Naive thymus-derived CD8-positive, alpha-beta T cell (primary cell): ENCODE measurements at regions not wholly inside any gene's neighbourhood (a gene's known extent, or its start where the extent isn't known, plus 50 kb on each side); places are given as distances from the start of the nearest gene placed in this dataset.
"Not testable (repeated sequence)": the region's sequence is repeated elsewhere in the genome, so short reads cannot be mapped to it uniquely, and the experiment has no call there.

Experiments used
- ATAC-seq, 2 donors: fragments of 150-1000 bp; cut with Tn5 transposase in 1 of 2; sonication (Bioruptor Pico), chemical (Tn5 transposase) in 1 of 2; 1 replicate in 1 of 2; 2 replicates in 1 of 2; pipeline ENCODE4 v1.10.0; 2021; ENCODE audit warnings: mild to moderate bottlenecking in 2 of 2, moderate library complexity in 2 of 2
- POLR2A ChIA-PET: fragments of 350-600 bp; sonication (Branson Sonifier 250); formaldehyde crosslinking; loops from one replicate; lab custom pipeline; 2021; ENCODE audit warnings: antibody characterized with exemption; lab: Charles Lee
- DNase-seq, 10 donors: peaks; one replicate each; pipeline versions ENCODE4 v3.0.0 to v3.0.0-alpha.2; 2020 to 2022
- H3K27ac Mint-ChIP-seq, 10 donors: one replicate each; pipeline ENCODE4 v1.8.0; 2020 to 2022; ENCODE audit warnings: mild to moderate bottlenecking in 10 of 10, mixed read lengths in 10 of 10, moderate library complexity in 4 of 10, inconsistent platforms in 1 of 10
- H3K27me3 Mint-ChIP-seq, 5 donors: one replicate each; pipeline ENCODE4 v1.8.0; 2021 to 2022; ENCODE audit warnings: mixed read lengths in 5 of 5
- H3K36me3 Mint-ChIP-seq, 3 donors: one replicate each; pipeline ENCODE4 v1.8.0; 2020 to 2022; ENCODE audit warnings: mixed read lengths in 3 of 3, mild to moderate bottlenecking in 2 of 3, inconsistent platforms in 1 of 3
- H3K4me1 Mint-ChIP-seq, 4 donors: one replicate each; pipeline ENCODE4 v1.8.0; 2021 to 2022; ENCODE audit warnings: mixed read lengths in 4 of 4
- H3K4me3 Mint-ChIP-seq, 10 donors: one replicate each; pipeline ENCODE4 v1.8.0; 2020 to 2022; ENCODE audit warnings: mild to moderate bottlenecking in 10 of 10, mixed read lengths in 10 of 10, moderate library complexity in 6 of 10, inconsistent platforms in 1 of 10
- H3K9me3 Mint-ChIP-seq, 9 donors: one replicate each; pipeline ENCODE4 v1.8.0; 2020 to 2022; ENCODE audit warnings: mixed read lengths in 9 of 9, mild to moderate bottlenecking in 3 of 9, inconsistent platforms in 1 of 9, moderate library complexity in 1 of 9

- DNase-seq (no peak), ATAC-seq (no peak)
- Mint-ChIP-seq H3K27ac (no peak overlapping the region), H3K36me3 (no peaks in the 10 kb centered on the region), H3K27me3 (no peaks in the 10 kb centered on the region), H3K4me1 (no peaks in the 10 kb centered on the region), H3K9me3 (peaks cover 0 to 20% (median 0%) of the 10 kb centered on the region in 9 donors), H3K4me3 (no peak overlapping the region)
- POLR2A ChIA-PET: no interaction called here
Measured at GRCh38 chr2:76188334-76189008, 477.8 kb upstream of the GCFC2 start.

GRCh38 chr2:76187415-76187814, 476.7 kb upstream of the GCFC2 start:
- no peak for ATAC-seq
- no peak for DNase-seq
- Mint-ChIP-seq H3K36me3 (no peaks in the 10 kb centered on the region), H3K9me3 (peaks cover 0 to 20% (median 0%) of the 10 kb centered on the region in 9 donors), H3K4me1 (no peaks in the 10 kb centered on the region), H3K4me3 (no peak overlapping the region), H3K27me3 (no peaks in the 10 kb centered on the region), H3K27ac (no peak overlapping the region)
- POLR2A ChIA-PET: no interaction called here

GRCh38 chr2:76180676-76181075, 470.0 kb upstream of the GCFC2 start:
- H3K36me3 Mint-ChIP-seq: peaks cover 0 to 19% (median 0%) of the 10 kb centered on the region in 3 donors
- peaks cover 8 to 55% (median 34%) of the 10 kb centered on the region in 9 donors for H3K9me3 Mint-ChIP-seq
- POLR2A ChIA-PET: no interaction called here
- H3K4me3 Mint-ChIP-seq: no peak overlapping the region
- H3K27me3 Mint-ChIP-seq: no peaks in the 10 kb centered on the region
- no peak for DNase-seq
- no peak for ATAC-seq
- no peaks in the 10 kb centered on the region for H3K4me1 Mint-ChIP-seq
- H3K27ac Mint-ChIP-seq: no peak overlapping the region

- Mint-ChIP-seq H3K27ac (no peak overlapping the region), H3K9me3 (peaks cover 12 to 66% (median 35%) of the 10 kb centered on the region in 9 donors), H3K4me1 (no peaks in the 10 kb centered on the region), H3K27me3 (peaks cover 0 to 3% (median 0%) of the 10 kb centered on the region in 5 donors), H3K4me3 (no peak overlapping the region), H3K36me3 (peaks cover 0 to 31% (median 2%) of the 10 kb centered on the region in 3 donors)
- no peak for DNase-seq
- no peak for ATAC-seq
- POLR2A ChIA-PET: no interaction called here
Measured at GRCh38 chr2:76178610-76179009, 467.9 kb upstream of the GCFC2 start.

GRCh38 chr2:76175295-76175694, 464.6 kb upstream of the GCFC2 start:
- peaks cover 0 to 31% (median 2%) of the 10 kb centered on the region in 3 donors for H3K36me3 Mint-ChIP-seq
- peaks cover 0 to 3% (median 0%) of the 10 kb centered on the region in 5 donors for H3K27me3 Mint-ChIP-seq
- H3K4me1 Mint-ChIP-seq: no peaks in the 10 kb centered on the region
- no peak overlapping the region for H3K4me3 Mint-ChIP-seq
- DNase-seq: no peak
- H3K27ac Mint-ChIP-seq: no peak overlapping the region
- peaks cover 16 to 70% (median 37%) of the 10 kb centered on the region in 9 donors for H3K9me3 Mint-ChIP-seq
- no peak for ATAC-seq
- POLR2A ChIA-PET: no interaction called here

- peaks cover 16 to 62% (median 37%) of the 10 kb centered on the region in 9 donors for H3K9me3 Mint-ChIP-seq
- no peaks in the 10 kb centered on the region for H3K4me1 Mint-ChIP-seq
- no peak overlapping the region for H3K4me3 Mint-ChIP-seq
- no peak overlapping the region for H3K27ac Mint-ChIP-seq
- H3K27me3 Mint-ChIP-seq: peaks cover 0 to 3% (median 0%) of the 10 kb centered on the region in 5 donors
- peaks cover 0 to 31% (median 2%) of the 10 kb centered on the region in 3 donors for H3K36me3 Mint-ChIP-seq
- ATAC-seq (no peak), DNase-seq (no peak)
- POLR2A ChIA-PET: no interaction called here
Measured at GRCh38 chr2:76174505-76174904, 463.8 kb upstream of the GCFC2 start.

- H3K27me3 Mint-ChIP-seq, H3K4me3 Mint-ChIP-seq, ATAC-seq, POLR2A ChIA-PET, DNase-seq, H3K4me1 Mint-ChIP-seq, H3K27ac Mint-ChIP-seq: not testable (repeated sequence)
- Mint-ChIP-seq H3K36me3 (peaks cover 0 to 23% (median 2%) of the 10 kb centered on the region in 3 donors), H3K9me3 (peaks cover 9 to 49% (median 27%) of the 10 kb centered on the region in 9 donors)
Measured at GRCh38 chr2:76173206-76173605, 462.5 kb upstream of the GCFC2 start.

- Mint-ChIP-seq H3K9me3 (peaks cover 9 to 39% (median 23%) of the 10 kb centered on the region in 9 donors), H3K36me3 (peaks cover 0 to 18% (median 2%) of the 10 kb centered on the region in 3 donors)
- DNase-seq, H3K4me3 Mint-ChIP-seq, POLR2A ChIA-PET, ATAC-seq, H3K4me1 Mint-ChIP-seq, H3K27me3 Mint-ChIP-seq, H3K27ac Mint-ChIP-seq: not testable (repeated sequence)
Measured at GRCh38 chr2:76172154-76172595, 461.5 kb upstream of the GCFC2 start.

GRCh38 chr2:76170856-76171255, 460.1 kb upstream of the GCFC2 start:
- DNase-seq: no peak
- Mint-ChIP-seq H3K36me3 (peaks cover 0 to 12% (median 2%) of the 10 kb centered on the region in 3 donors), H3K9me3 (peaks cover 7 to 32% (median 17%) of the 10 kb centered on the region in 9 donors), H3K27me3 (peaks cover 0 to 3% (median 0%) of the 10 kb centered on the region in 5 donors), H3K4me1 (no peaks in the 10 kb centered on the region), H3K4me3 (no peak overlapping the region), H3K27ac (no peak overlapping the region)
- POLR2A ChIA-PET: no interaction called here
- no peak for ATAC-seq

- DNase-seq (no peak), ATAC-seq (no peak)
- H3K9me3 Mint-ChIP-seq: peaks cover 7 to 24% (median 14%) of the 10 kb centered on the region in 9 donors
- no peak overlapping the region for H3K4me3 Mint-ChIP-seq
- no peak overlapping the region for H3K27ac Mint-ChIP-seq
- H3K36me3 Mint-ChIP-seq: peaks cover 0 to 7% (median 2%) of the 10 kb centered on the region in 3 donors
- H3K4me1 Mint-ChIP-seq: no peaks in the 10 kb centered on the region
- POLR2A ChIA-PET: no interaction called here
- peaks cover 0 to 3% (median 0%) of the 10 kb centered on the region in 5 donors for H3K27me3 Mint-ChIP-seq
Measured at GRCh38 chr2:76170009-76170384, 459.3 kb upstream of the GCFC2 start.

- H3K27me3 Mint-ChIP-seq: peaks cover 0 to 2% (median 0%) of the 10 kb centered on the region in 5 donors
- no peaks in the 10 kb centered on the region for H3K4me1 Mint-ChIP-seq
- POLR2A ChIA-PET: no interaction called here
- no peak overlapping the region for H3K27ac Mint-ChIP-seq
- peaks cover 3 to 18% (median 13%) of the 10 kb centered on the region in 9 donors for H3K9me3 Mint-ChIP-seq
- peaks cover 0 to 2% (median 2%) of the 10 kb centered on the region in 3 donors for H3K36me3 Mint-ChIP-seq
- DNase-seq (no peak), ATAC-seq (no peak)
- H3K4me3 Mint-ChIP-seq: no peak overlapping the region
Measured at GRCh38 chr2:76169276-76170008, 458.7 kb upstream of the GCFC2 start.

- no peaks in the 10 kb centered on the region for H3K36me3 Mint-ChIP-seq
- DNase-seq (no peak), ATAC-seq (no peak)
- no peaks in the 10 kb centered on the region for H3K27me3 Mint-ChIP-seq
- H3K4me3 Mint-ChIP-seq: no peak overlapping the region
- H3K4me1 Mint-ChIP-seq: no peaks in the 10 kb centered on the region
- POLR2A ChIA-PET: no interaction called here
- H3K9me3 Mint-ChIP-seq: peaks cover 0 to 21% (median 7%) of the 10 kb centered on the region in 9 donors
- no peak overlapping the region for H3K27ac Mint-ChIP-seq
Measured at GRCh38 chr2:76163860-76164259, 453.1 kb upstream of the GCFC2 start.

- POLR2A ChIA-PET: no interaction called here
- Mint-ChIP-seq H3K27me3 (no peaks in the 10 kb centered on the region), H3K27ac (no peak overlapping the region), H3K9me3 (peaks cover 0 to 15% (median 7%) of the 10 kb centered on the region in 9 donors), H3K4me3 (no peak overlapping the region), H3K36me3 (no peaks in the 10 kb centered on the region), H3K4me1 (no peaks in the 10 kb centered on the region)
- DNase-seq (no peak), ATAC-seq (no peak)
Measured at GRCh38 chr2:76160670-76161069, 450.0 kb upstream of the GCFC2 start.
